Vagina (tissue), 2 donors: ENCODE measurements at regions not wholly inside any gene's neighbourhood (a gene's known extent, or its start where the extent isn't known, plus 50 kb on each side); places are given as distances from the start of the nearest gene placed in this dataset.

Source experiments
- DNase-seq, 2 donors: peaks; one replicate each; pipeline ENCODE4 v3.0.0-alpha.2; 2017; ENCODE audit errors: extremely low spot score in 2 of 2
- H3K27ac ChIP-seq: fragments of 200-600 bp; sonication (generic); one replicate; pipeline ENCODE4 v1.5.1; 2019
- H3K27me3 ChIP-seq: fragments of 200-600 bp; sonication (generic); one replicate; pipeline ENCODE4 v1.5.1; 2019
- H3K36me3 ChIP-seq, 2 donors: fragments of 200-600 bp; sonication (generic); one replicate each; pipeline ENCODE4 v1.5.1; 2017 to 2019
- H3K4me1 ChIP-seq: fragments of 200-600 bp; sonication (generic); one replicate; pipeline ENCODE4 v1.5.1; 2019
- H3K4me3 ChIP-seq, 2 donors: fragments of 200-600 bp; sonication (generic); 1 replicate in 1 of 2; 2 replicates in 1 of 2; pipeline ENCODE4 v1.5.1; 2016 to 2019
- H3K9me3 ChIP-seq: fragments of 200-600 bp; sonication (generic); one replicate; pipeline ENCODE4 v1.5.1; 2019
- POLR2A ChIP-seq, 2 donors: fragments of 450-650 bp; IDR thresholded peaks; one replicate each; pipeline ENCODE4 v1.6.1; 2017; ENCODE audit warnings: antibody characterized with exemption in 2 of 2, mild to moderate bottlenecking in 2 of 2, moderate library complexity in 2 of 2
- POLR2AphosphoS5 ChIP-seq, 2 donors: sonication (generic); formaldehyde crosslinking; IDR thresholded peaks; one replicate each; pipeline ENCODE4 v1.9.0; 2017; ENCODE audit warnings: antibody characterized with exemption in 2 of 2, mild to moderate bottlenecking in 2 of 2, low read depth in 1 of 2; ENCODE audit not compliant: insufficient read depth in 1 of 2
- intact Hi-C: fragments of 100-400 bp; cut with DNase I; formaldehyde crosslinking; loops from one replicate; pipeline ENCODE4 v1.15.1; 2023
- TF ChIP-seq, protein P1 (sequence below), 3 experiments: fragments of 450-650 bp in 2 of 3; fragments of 200-600 bp in 1 of 3; sonication (generic) in 1 of 3; IDR thresholded peaks; one replicate each; pipeline ENCODE4 v1.5.1; 2017 to 2019; ENCODE audit warnings: antibody characterized with exemption in 3 of 3, mild to moderate bottlenecking in 2 of 3, moderate library complexity in 2 of 3

- Histone ChIP-seq H3K4me3 (no peak overlapping the region), H3K27ac (no peak overlapping the region), H3K4me1 (no peaks in the 10 kb centered on the region), H3K9me3 (no peaks in the 10 kb centered on the region), H3K36me3 (no peaks in the 10 kb centered on the region), H3K27me3 (no peaks in the 10 kb centered on the region)
- no peak for DNase-seq
- TF ChIP-seq POLR2AphosphoS5 (IDR thresholded peaks at IDR 0.05; ENCODE audit: insufficient read depth in 1 of 2, low read depth in 1 of 2), result no peak
- no peak for TF ChIP-seq POLR2A (IDR thresholded peaks at IDR 0.05)
- TF ChIP-seq, protein P1, sequence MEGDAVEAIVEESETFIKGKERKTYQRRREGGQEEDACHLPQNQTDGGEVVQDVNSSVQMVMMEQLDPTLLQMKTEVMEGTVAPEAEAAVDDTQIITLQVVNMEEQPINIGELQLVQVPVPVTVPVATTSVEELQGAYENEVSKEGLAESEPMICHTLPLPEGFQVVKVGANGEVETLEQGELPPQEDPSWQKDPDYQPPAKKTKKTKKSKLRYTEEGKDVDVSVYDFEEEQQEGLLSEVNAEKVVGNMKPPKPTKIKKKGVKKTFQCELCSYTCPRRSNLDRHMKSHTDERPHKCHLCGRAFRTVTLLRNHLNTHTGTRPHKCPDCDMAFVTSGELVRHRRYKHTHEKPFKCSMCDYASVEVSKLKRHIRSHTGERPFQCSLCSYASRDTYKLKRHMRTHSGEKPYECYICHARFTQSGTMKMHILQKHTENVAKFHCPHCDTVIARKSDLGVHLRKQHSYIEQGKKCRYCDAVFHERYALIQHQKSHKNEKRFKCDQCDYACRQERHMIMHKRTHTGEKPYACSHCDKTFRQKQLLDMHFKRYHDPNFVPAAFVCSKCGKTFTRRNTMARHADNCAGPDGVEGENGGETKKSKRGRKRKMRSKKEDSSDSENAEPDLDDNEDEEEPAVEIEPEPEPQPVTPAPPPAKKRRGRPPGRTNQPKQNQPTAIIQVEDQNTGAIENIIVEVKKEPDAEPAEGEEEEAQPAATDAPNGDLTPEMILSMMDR (IDR thresholded peaks at IDR 0.05), result no peak
- intact Hi-C loops, result no loop called here
These were observed 188.3 kb downstream of the MIB1 start for GRCh38 chr18:21928925-21929324.

- H3K27ac ChIP-seq, result no peak overlapping the region
- TF ChIP-seq POLR2AphosphoS5 (IDR thresholded peaks at IDR 0.05; ENCODE audit: insufficient read depth in 1 of 2, low read depth in 1 of 2) (no peak), POLR2A (IDR thresholded peaks at IDR 0.05) (no peak)
- TF ChIP-seq, protein P1 (IDR thresholded peaks at IDR 0.05), result no peak
- no peaks in the 10 kb centered on the region for H3K27me3 ChIP-seq
- intact Hi-C loops, result no loop called here
- DNase-seq, result no peak
- H3K36me3 ChIP-seq, result no peaks in the 10 kb centered on the region
- H3K9me3 ChIP-seq, result no peaks in the 10 kb centered on the region
- no peaks in the 10 kb centered on the region for H3K4me1 ChIP-seq
- no peak overlapping the region for H3K4me3 ChIP-seq
These were observed 189.6 kb downstream of the MIB1 start for GRCh38 chr18:21930177-21930576.

- no peaks in the 10 kb centered on the region for H3K4me1 ChIP-seq
- H3K27me3 ChIP-seq, result no peaks in the 10 kb centered on the region
- no peaks in the 10 kb centered on the region for H3K9me3 ChIP-seq
- no peak overlapping the region for H3K4me3 ChIP-seq
- no peak for DNase-seq
- H3K27ac ChIP-seq, result no peak overlapping the region
- intact Hi-C loops, result no loop called here
- no peaks in the 10 kb centered on the region for H3K36me3 ChIP-seq
- TF ChIP-seq, protein P1 (IDR thresholded peaks at IDR 0.05), result no peak
- TF ChIP-seq POLR2AphosphoS5 (IDR thresholded peaks at IDR 0.05; ENCODE audit: insufficient read depth in 1 of 2, low read depth in 1 of 2) (no peak), POLR2A (IDR thresholded peaks at IDR 0.05) (no peak)
These were observed 193.6 kb downstream of the MIB1 start for GRCh38 chr18:21933931-21934765.

- DNase-seq, result no peak
- H3K36me3 ChIP-seq, result no peaks in the 10 kb centered on the region
- H3K4me3 ChIP-seq, result no peak overlapping the region
- H3K4me1 ChIP-seq, result no peaks in the 10 kb centered on the region
- TF ChIP-seq POLR2A (IDR thresholded peaks at IDR 0.05), result no peak
- no peak for TF ChIP-seq POLR2AphosphoS5 (IDR thresholded peaks at IDR 0.05; ENCODE audit: insufficient read depth in 1 of 2, low read depth in 1 of 2)
- TF ChIP-seq, protein P1 (IDR thresholded peaks at IDR 0.05), result no peak
- H3K27me3 ChIP-seq, result no peaks in the 10 kb centered on the region
- no peak overlapping the region for H3K27ac ChIP-seq
- H3K9me3 ChIP-seq, result no peaks in the 10 kb centered on the region
- intact Hi-C loops, result no loop called here
These were observed 194.1 kb downstream of the MIB1 start for GRCh38 chr18:21934766-21935015.

DNA sequence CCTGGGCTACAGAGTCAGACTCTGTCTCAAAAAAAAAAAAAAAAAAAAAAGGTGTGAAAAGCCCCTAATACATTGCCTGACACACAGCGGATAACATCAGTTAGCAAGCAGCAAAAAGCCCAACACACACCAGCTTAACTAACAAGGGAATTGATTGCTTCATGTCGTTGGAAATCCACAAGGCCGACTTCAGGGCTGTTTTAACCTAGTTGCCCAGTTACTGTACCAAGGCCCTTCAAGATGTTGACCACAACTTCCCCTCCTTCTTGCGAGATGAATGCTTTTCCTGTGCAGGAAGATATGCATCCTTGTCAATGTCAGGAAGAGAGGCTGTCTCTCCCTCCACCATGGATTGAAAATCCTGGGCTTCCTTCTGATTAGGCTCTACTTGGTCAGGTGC is 202.9 kb downstream of the MIB1 start:
- DNase-seq, result no peak
- TF ChIP-seq, protein P1 (IDR thresholded peaks at IDR 0.05), result no peak
- no peak for TF ChIP-seq POLR2A (IDR thresholded peaks at IDR 0.05)
- TF ChIP-seq POLR2AphosphoS5 (IDR thresholded peaks at IDR 0.05; ENCODE audit: insufficient read depth in 1 of 2, low read depth in 1 of 2), result no peak
- Histone ChIP-seq H3K4me1 (no peaks in the 10 kb centered on the region), H3K9me3 (no peaks in the 10 kb centered on the region), H3K4me3 (no peak overlapping the region), H3K27ac (no peak overlapping the region), H3K27me3 (no peaks in the 10 kb centered on the region), H3K36me3 (no peaks in the 10 kb centered on the region)
- intact Hi-C loops, result no loop called here
